C4-2B (cell line): ENCODE measurements at regions not wholly inside any gene's neighbourhood (a gene's known extent, or its start where the extent isn't known, plus 50 kb on each side); places are given as distances from the start of the nearest gene placed in this dataset.

Experiments
- H3K27ac ChIP-seq: fragments of 450-650 bp; 2 replicates; pipeline ENCODE4 v1.5.1; 2017
- CTCF ChIP-seq: fragments of 450-650 bp; conservative IDR thresholded peaks from 2 replicates; pipeline ENCODE4 v1.5.1; 2017; ENCODE audit warnings: mild to moderate bottlenecking
- ZFX ChIP-seq: fragments of 450-650 bp; IDR thresholded peaks from 2 replicates; pipeline ENCODE4 v1.6.1; 2017

GRCh38 chr19:27748551-27749152 lies 1464.3 kb downstream of the UQCRFS1 start:
- peak overlapping the region; percentile 67 for H3K27ac ChIP-seq
- TF ChIP-seq CTCF, result no peak
- TF ChIP-seq ZFX, result no peak

- H3K27ac ChIP-seq, result no peak overlapping the region; the same call in 1 of the 2 replicates
- no peak for TF ChIP-seq ZFX
- TF ChIP-seq CTCF, result no peak; the same call in 1 of the 2 replicates
Observed at GRCh38 chr19:27746691-27747380, 1466.1 kb downstream of the UQCRFS1 start.

- no peak for TF ChIP-seq CTCF
- TF ChIP-seq ZFX, result no peak
- no peak overlapping the region for H3K27ac ChIP-seq
Observed at GRCh38 chr19:27745978-27746542, 1466.9 kb downstream of the UQCRFS1 start.

DNA sequence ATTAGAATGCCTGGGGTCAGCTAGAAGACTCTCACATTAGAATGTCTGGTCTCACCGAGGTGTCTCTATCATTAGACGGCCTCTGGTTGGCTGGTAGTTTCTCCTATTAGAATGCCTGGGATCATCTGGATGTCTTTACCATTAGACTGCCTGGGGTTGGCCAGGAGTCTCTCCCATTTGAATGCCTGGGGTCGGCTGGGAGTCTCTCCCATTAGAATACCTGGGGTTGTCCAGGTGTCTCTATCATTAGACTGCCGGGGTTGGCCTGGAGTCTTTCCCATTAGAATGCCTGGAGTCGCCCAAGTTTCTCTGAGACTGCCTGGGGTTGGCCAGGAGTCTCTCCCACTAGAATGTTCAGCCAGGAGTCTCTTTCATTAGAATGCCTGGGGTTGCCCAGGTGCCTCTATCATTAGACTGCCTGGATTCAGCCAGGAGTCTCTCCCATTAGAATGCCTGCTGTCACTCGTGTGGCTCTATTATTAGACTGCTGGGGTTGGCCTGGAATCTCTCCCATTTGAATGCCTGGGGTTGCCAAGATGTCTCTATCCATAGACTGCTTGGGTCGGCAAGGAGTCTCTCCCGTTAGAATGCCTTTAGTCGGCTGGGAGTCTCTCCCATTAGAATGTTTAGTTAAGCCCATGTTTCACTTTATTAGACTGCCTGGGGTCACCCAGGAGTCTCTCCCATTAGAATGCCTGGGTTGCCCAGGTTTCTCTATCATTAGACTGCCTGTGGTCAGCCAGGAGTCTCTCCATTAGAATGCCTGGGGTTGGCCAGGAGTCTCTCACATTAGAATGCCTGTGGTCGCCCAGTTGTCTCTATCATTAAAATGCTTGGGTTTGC lies 1467.8 kb downstream of the UQCRFS1 start:
- no peak overlapping the region for H3K27ac ChIP-seq
- TF ChIP-seq CTCF (no peak), ZFX (no peak)

DNA sequence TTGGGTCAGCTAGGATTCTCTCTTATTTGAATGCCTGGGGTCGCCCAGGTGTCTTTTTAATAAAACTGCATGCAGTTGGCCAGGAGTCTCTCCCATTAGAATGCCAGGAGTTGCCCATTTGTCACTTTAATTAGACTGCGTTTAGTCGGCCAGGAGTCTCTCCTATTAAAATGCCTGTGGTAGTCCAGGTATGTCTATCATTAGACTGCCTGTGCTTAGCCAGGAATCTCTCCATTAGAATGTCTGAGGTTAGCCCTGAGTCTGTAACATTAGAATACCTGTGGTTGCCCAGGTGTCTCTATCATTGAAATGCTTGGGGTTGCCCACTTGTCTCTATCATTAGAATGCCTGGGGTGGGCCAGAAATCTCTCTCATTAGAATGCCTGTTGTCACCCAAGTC lies 1470.9 kb downstream of the UQCRFS1 start:
- no peak for TF ChIP-seq ZFX
- TF ChIP-seq CTCF, result no peak

GRCh38 chr19:27741236-27741635 lies 1471.7 kb downstream of the UQCRFS1 start:
- H3K27ac ChIP-seq, result no peak overlapping the region
- TF ChIP-seq ZFX (no peak), CTCF (no peak)

More for the DNA sequence above, 1470.9 kb downstream of the UQCRFS1 start:
- H3K27ac ChIP-seq, result no peak overlapping the region
